Natural killer cell (primary cell): ENCODE measurements at regions not wholly inside any gene's neighbourhood (a gene's known extent, or its start where the extent isn't known, plus 50 kb on each side); places are given as distances from the start of the nearest gene placed in this dataset.

Source experiments
- ATAC-seq, 3 donors: fragments of 150-1000 bp in 2 of 3; fragments of 200-7000 bp in 1 of 3; cut with Tn5 transposase; 1 replicate in 1 of 3; 2 replicates in 2 of 3; pipeline ENCODE4 v1.10.0; 2021; ENCODE audit warnings: mild to moderate bottlenecking in 2 of 3, moderate library complexity in 2 of 3
- DNase-seq, 2 donors: peaks; one replicate each; pipeline versions ENCODE4 v3.0.0 to v3.0.0-alpha.2; 2013 to 2021; ENCODE audit warnings: mixed read lengths in 1 of 2
- H3K27ac ChIP-seq: one replicate; pipeline ENCODE4 v1.5.1; 2013; ENCODE audit warnings: mild to moderate bottlenecking, low read length
- H3K27me3 ChIP-seq: one replicate; pipeline ENCODE4 v1.6.1; 2013; ENCODE audit warnings: low read length; ENCODE audit not compliant: control insufficient read depth, insufficient read depth
- H3K36me3 ChIP-seq: one replicate; pipeline ENCODE4 v1.6.1; 2013; ENCODE audit warnings: low read length; ENCODE audit not compliant: control insufficient read depth, insufficient read depth
- H3K4me1 ChIP-seq: one replicate; pipeline ENCODE4 v1.6.1; 2013; ENCODE audit warnings: low read length; ENCODE audit not compliant: control insufficient read depth, insufficient read depth
- H3K4me3 ChIP-seq: one replicate; pipeline ENCODE4 v1.5.1; 2013; ENCODE audit warnings: low read length
- H3K9me3 ChIP-seq: one replicate; pipeline ENCODE4 v1.6.1; 2013; ENCODE audit warnings: low read length; ENCODE audit not compliant: control insufficient read depth, insufficient read depth
- H3K27ac Mint-ChIP-seq, 2 donors: one replicate each; pipeline ENCODE4 v1.8.0; 2022; ENCODE audit warnings: mild to moderate bottlenecking in 2 of 2, mixed read lengths in 2 of 2, moderate library complexity in 1 of 2
- H3K27me3 Mint-ChIP-seq, 2 donors: one replicate each; pipeline ENCODE4 v1.8.0; 2022; ENCODE audit warnings: low read depth in 2 of 2, mixed read lengths in 2 of 2
- H3K36me3 Mint-ChIP-seq: one replicate; pipeline ENCODE4 v1.8.0; 2022; ENCODE audit warnings: mixed read lengths
- H3K4me1 Mint-ChIP-seq, 2 donors: one replicate each; pipeline ENCODE4 v1.8.0; 2022; ENCODE audit warnings: mixed read lengths in 2 of 2
- H3K4me3 Mint-ChIP-seq: one replicate; pipeline ENCODE4 v1.8.0; 2022; ENCODE audit warnings: mild to moderate bottlenecking, moderate library complexity, mixed read lengths
- H3K9me3 Mint-ChIP-seq, 2 donors: one replicate each; pipeline ENCODE4 v1.8.0; 2022; ENCODE audit warnings: mixed read lengths in 2 of 2
- WGBS: methylation state at CpG from one replicate; pipeline ENCODE4 v1.1.7; 2013; ENCODE audit warnings: missing lambda C conversion rate; ENCODE audit not compliant: insufficient coverage; 5-methylcytosine and 5-hydroxymethylcytosine counted together
- intact Hi-C: fragments of 100-400 bp; cut with micrococcal nuclease; formaldehyde crosslinking; loops from one replicate; pipeline ENCODE4 v1.14.2; 2022
- TF ChIP-seq, protein P1 (sequence below): fragments of 200-600 bp; IDR thresholded peaks from one replicate; pipeline ENCODE4 v1.8.0; 2022; ENCODE audit warnings: antibody characterized with exemption

DNA sequence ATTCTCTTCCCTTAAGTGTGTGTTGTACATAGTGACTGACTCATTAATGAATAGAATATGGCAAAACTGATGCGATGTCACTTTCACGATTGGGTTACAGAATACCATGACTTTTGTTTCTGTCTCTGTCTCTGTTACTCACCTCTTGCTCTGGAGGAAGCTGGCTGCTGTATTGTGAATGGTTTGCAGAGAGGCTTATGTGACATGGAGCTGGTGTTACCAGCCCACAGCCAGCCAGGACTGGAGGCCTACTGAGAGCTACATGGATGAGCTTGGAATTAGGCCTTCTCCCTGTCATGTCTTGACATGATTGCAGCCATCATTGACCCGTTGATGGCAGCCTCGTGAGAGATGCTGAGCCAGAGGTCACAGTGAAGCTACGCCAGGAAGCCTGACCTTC is 161.9 kb downstream of the TAF11L14 start:
- Mint-ChIP-seq H3K4me1 (no peaks in the 10 kb centered on the region), H3K27me3 (no peaks in the 10 kb centered on the region), H3K36me3 (peaks cover 10% of the 10 kb centered on the region), H3K27ac (no peak overlapping the region), H3K9me3 (peaks cover 14 to 16% of the 10 kb centered on the region in 2 donors), H3K4me3 (no peak overlapping the region)
- TF ChIP-seq, protein P1, sequence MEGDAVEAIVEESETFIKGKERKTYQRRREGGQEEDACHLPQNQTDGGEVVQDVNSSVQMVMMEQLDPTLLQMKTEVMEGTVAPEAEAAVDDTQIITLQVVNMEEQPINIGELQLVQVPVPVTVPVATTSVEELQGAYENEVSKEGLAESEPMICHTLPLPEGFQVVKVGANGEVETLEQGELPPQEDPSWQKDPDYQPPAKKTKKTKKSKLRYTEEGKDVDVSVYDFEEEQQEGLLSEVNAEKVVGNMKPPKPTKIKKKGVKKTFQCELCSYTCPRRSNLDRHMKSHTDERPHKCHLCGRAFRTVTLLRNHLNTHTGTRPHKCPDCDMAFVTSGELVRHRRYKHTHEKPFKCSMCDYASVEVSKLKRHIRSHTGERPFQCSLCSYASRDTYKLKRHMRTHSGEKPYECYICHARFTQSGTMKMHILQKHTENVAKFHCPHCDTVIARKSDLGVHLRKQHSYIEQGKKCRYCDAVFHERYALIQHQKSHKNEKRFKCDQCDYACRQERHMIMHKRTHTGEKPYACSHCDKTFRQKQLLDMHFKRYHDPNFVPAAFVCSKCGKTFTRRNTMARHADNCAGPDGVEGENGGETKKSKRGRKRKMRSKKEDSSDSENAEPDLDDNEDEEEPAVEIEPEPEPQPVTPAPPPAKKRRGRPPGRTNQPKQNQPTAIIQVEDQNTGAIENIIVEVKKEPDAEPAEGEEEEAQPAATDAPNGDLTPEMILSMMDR = no peak
- no peak for ATAC-seq
- H3K27me3 ChIP-seq = no peaks in the 10 kb centered on the region
- no peak overlapping the region for H3K27ac ChIP-seq
- no peak for DNase-seq
- intact Hi-C loops = no loop called here
- no peak overlapping the region for H3K4me3 ChIP-seq
- H3K9me3 ChIP-seq = peaks cover 3% of the 10 kb centered on the region
- H3K4me1 ChIP-seq = no peaks in the 10 kb centered on the region
- WGBS = 84% methylated on average over 4 of the region's 5 CpGs
- H3K36me3 ChIP-seq = no peaks in the 10 kb centered on the region

DNA sequence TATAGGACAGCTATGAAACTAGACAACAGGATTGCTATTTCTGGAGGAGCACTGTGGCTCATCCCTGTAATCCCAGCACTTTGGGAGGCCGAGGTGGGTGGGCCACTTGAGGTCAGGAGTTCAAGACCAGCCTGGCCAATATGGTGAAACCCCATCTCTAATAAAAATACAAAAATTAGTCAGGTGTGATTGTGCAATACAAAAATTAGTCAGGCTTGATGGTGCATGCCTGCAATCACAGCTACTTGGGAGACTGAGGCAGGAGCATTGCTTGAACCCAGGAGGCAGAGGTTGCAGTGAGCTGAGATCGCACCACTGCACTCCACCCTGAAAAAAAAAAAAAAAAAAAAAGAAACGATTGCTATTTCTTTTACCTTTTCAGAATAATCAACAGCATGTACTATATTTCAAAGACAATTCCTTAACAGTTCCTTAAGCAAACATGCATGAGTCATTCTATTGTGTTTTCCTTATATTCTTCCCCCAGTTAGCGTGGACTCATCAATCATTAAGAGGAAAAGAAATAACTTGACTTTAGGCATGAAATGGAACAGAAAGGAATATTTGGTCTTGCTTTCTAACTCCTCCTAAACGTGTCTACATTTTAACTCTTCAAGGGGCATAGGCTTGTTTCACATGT is 162.6 kb downstream of the TAF11L14 start:
- Histone ChIP-seq H3K4me3 (no peak overlapping the region), H3K36me3 (no peaks in the 10 kb centered on the region), H3K9me3 (peaks cover 3% of the 10 kb centered on the region), H3K4me1 (no peaks in the 10 kb centered on the region), H3K27ac (no peak overlapping the region), H3K27me3 (no peaks in the 10 kb centered on the region)
- no peaks in the 10 kb centered on the region for H3K27me3 Mint-ChIP-seq
- peaks cover 14 to 16% of the 10 kb centered on the region in 2 donors for H3K9me3 Mint-ChIP-seq
- H3K4me3 Mint-ChIP-seq = no peak overlapping the region
- ATAC-seq (no peak), DNase-seq (no peak)
- H3K4me1 Mint-ChIP-seq = no peaks in the 10 kb centered on the region
- TF ChIP-seq, protein P1 = no peak
- 60% methylated on average over 3 of the region's 5 CpGs for WGBS
- peaks cover 10% of the 10 kb centered on the region for H3K36me3 Mint-ChIP-seq
- H3K27ac Mint-ChIP-seq = no peak overlapping the region
- intact Hi-C loops = no loop called here

DNA sequence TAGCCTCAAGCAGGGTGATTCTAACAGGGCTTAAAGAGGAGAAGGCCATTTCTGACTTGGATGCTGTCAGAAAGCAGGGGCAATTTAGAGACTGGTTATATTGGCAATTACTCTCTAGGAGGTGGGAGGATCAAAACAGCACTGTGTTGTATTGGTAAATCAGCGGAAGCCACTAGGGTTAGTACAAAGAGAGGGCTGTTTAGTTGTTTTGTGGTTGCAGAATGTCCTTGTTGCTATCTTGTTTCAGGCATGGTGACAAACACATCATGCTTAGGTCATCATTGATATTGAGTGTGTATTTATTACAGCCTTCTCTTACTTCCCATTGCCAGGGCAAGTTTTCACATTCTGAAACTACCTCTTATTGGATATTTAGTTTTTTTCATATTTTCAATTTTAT is 165.3 kb downstream of the TAF11L14 start:
- DNase-seq (no peak), ATAC-seq (no peak)
- intact Hi-C loops = no loop called here
- TF ChIP-seq, protein P1 = no peak
- H3K9me3 Mint-ChIP-seq = peaks cover 13 to 14% of the 10 kb centered on the region in 2 donors
- H3K27me3 Mint-ChIP-seq = no peaks in the 10 kb centered on the region
- no peak overlapping the region for H3K4me3 Mint-ChIP-seq
- no peak overlapping the region for H3K27ac ChIP-seq
- no peaks in the 10 kb centered on the region for H3K27me3 ChIP-seq
- H3K36me3 Mint-ChIP-seq = peaks cover 10% of the 10 kb centered on the region
- peaks cover 3% of the 10 kb centered on the region for H3K9me3 ChIP-seq
- no peaks in the 10 kb centered on the region for H3K4me1 Mint-ChIP-seq
- H3K4me1 ChIP-seq = no peaks in the 10 kb centered on the region
- H3K4me3 ChIP-seq = no peak overlapping the region
- WGBS = 94% methylated on average over 1 of the region's 1 CpG
- no peak overlapping the region for H3K27ac Mint-ChIP-seq
- no peaks in the 10 kb centered on the region for H3K36me3 ChIP-seq

DNA sequence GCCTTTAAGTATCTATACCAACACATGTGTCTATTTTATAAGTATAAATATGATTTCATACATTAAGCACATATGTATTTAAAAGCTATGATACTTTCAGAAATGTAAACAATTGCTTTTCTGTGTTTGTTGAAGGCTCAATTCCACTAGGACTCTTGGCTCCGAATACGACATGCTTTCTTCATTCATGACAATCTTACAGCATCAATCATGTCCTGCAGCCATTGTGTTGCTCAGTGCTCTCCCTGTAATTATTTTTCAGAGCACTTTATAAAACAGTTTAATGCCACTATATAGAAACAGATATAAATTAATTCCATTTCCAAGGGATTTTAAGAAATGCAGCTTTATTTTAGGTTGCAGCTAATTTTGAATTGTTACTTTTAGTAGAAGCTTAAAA is 167.3 kb downstream of the TAF11L14 start:
- no peaks in the 10 kb centered on the region for H3K4me1 ChIP-seq
- TF ChIP-seq, protein P1 = no peak
- Mint-ChIP-seq H3K27ac (no peak overlapping the region), H3K27me3 (no peaks in the 10 kb centered on the region), H3K36me3 (peaks cover 10% of the 10 kb centered on the region), H3K4me1 (no peaks in the 10 kb centered on the region), H3K9me3 (peaks cover 17% of the 10 kb centered on the region in 2 donors), H3K4me3 (no peak overlapping the region)
- DNase-seq (no peak), ATAC-seq (no peak)
- H3K27ac ChIP-seq = no peak overlapping the region
- WGBS = 100% methylated on average over 2 of the region's 2 CpGs
- intact Hi-C loops = no loop called here
- no peaks in the 10 kb centered on the region for H3K27me3 ChIP-seq
- no peaks in the 10 kb centered on the region for H3K9me3 ChIP-seq
- no peak overlapping the region for H3K4me3 ChIP-seq
- no peaks in the 10 kb centered on the region for H3K36me3 ChIP-seq
